Choroid plexus epithelial cell (primary cell): ENCODE measurements at regions not wholly inside any gene's neighbourhood (a gene's known extent, or its start where the extent isn't known, plus 50 kb on each side); places are given as distances from the start of the nearest gene placed in this dataset.

Experiments
- DNase-seq: peaks from one replicate; pipeline ENCODE4 v3.0.0-alpha.2; 2010; ENCODE audit warnings: low read depth
- H3K4me3 ChIP-seq: 2 replicates; pipeline ENCODE4 v1.5.1; 2011; ENCODE audit warnings: low read depth, mild to moderate bottlenecking, control low read depth, low read length, moderate library complexity
- TF ChIP-seq, protein P1 (sequence below): conservative IDR thresholded peaks from 2 replicates; pipeline ENCODE4 v1.5.1; 2011; ENCODE audit warnings: low read depth, mild to moderate bottlenecking, control low read depth, inconsistent platforms, low read length, moderate library complexity

DNA sequence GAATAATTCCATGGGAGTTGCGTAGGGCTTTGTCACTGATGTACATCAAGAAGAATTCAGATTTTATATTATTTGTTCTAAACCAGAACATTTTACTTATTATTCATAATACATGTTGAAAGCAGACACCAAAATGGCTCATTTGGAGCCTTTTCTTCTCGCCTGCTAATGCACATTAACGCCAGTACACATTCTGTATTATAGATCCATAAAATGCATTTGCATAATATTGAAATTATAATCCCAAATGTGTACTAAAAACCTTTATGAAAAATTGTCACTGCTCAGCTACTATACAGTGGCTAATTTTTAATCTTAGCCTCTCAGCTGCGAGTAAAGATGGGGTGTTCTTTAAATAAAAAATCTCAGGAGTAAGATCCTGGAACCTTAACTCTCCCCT is 452.2 kb upstream of the HNRNPA3 start:
- TF ChIP-seq, protein P1, sequence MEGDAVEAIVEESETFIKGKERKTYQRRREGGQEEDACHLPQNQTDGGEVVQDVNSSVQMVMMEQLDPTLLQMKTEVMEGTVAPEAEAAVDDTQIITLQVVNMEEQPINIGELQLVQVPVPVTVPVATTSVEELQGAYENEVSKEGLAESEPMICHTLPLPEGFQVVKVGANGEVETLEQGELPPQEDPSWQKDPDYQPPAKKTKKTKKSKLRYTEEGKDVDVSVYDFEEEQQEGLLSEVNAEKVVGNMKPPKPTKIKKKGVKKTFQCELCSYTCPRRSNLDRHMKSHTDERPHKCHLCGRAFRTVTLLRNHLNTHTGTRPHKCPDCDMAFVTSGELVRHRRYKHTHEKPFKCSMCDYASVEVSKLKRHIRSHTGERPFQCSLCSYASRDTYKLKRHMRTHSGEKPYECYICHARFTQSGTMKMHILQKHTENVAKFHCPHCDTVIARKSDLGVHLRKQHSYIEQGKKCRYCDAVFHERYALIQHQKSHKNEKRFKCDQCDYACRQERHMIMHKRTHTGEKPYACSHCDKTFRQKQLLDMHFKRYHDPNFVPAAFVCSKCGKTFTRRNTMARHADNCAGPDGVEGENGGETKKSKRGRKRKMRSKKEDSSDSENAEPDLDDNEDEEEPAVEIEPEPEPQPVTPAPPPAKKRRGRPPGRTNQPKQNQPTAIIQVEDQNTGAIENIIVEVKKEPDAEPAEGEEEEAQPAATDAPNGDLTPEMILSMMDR = no peak
- no peak overlapping the region for H3K4me3 ChIP-seq
- DNase-seq = no peak

DNA sequence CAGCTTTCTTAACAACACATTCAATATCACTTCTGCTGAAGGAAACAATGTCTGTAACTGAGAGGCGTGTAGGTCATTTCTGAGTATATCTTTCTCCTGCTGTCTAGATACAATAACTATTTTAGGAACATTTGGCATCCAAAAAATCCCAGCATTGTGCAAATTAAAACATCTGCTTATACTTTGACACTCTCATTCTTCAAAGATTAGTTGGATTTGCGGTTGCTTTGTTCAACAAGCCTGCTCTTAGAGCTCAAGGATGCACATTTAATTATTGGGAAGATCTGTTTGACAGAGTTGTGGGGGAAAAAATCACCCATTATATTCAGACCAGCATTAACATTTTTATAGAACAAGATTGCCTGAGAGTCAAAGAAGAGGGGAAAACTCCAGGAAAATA is 449.5 kb upstream of the HNRNPA3 start:
- DNase-seq = no peak
- TF ChIP-seq, protein P1 = no peak
- no peak overlapping the region for H3K4me3 ChIP-seq

DNA sequence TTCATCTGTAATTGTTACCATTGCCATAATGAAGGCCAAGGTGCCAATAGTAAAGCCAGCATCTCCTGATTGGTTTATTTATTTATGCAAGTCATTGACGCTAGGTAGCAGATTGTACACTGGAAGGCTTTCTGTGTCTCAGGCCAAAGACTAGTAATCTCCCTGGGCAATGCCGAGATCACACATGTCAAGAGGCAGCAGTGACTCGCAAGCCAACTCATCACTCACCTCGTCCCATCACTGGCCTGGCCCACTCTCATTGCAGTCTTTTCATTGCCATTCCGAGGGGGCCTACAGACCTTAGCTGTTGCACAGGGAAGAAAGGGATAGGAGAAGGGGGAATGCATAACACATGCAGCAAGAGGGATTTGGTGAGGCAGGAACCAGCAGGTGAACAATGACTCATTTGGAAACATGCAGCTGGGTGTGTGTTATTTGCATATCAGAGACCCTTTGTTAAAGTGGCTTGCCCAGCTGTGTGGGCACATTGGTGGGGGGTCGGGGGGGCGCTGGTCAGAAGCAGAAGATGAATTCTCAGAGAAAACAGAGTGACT is 448.7 kb upstream of the HNRNPA3 start:
- no peak for DNase-seq
- TF ChIP-seq, protein P1 = no peak
- no peak overlapping the region for H3K4me3 ChIP-seq

DNA sequence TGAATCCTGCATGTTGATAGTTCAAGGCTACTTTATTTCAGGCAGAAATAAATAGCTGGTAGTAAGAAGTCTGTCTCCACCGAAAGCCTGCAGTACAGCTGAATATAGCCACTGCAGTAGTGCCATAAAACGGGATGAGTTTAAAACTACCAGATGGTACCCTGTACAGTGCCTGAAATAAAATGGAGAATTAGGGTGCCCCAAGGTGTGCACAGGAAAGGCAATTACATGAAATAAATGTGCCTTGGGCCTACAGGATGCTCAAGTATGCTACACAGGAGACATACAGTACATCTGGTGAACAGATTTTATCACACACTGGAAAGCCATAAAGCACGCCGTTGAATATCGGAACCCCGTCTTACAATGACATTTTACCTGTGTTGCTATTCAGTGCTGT is 447.7 kb upstream of the HNRNPA3 start:
- DNase-seq = no peak

DNA sequence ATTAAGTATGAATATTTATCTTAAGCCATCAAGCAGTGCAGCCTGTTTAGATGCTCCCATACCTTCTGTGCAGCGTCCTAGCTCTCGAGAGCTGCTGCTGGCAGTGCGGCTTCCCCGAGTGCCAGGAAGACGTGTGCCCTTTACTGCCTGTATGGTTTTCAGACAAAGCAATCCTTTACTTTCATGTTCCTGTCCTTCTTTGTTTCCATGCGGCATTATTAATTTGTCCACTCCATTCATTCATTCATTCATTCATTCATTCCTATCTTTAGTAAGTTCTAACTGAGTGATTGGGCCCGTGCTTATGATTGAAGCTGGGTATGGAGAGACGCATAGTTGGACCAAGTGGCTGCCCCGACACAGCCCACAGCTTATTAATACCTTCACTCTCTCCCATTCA is 446.6 kb upstream of the HNRNPA3 start:
- DNase-seq = no peak
- H3K4me3 ChIP-seq = no peak overlapping the region
- TF ChIP-seq, protein P1 = no peak

More for the DNA sequence above, 447.7 kb upstream of the HNRNPA3 start:
- TF ChIP-seq, protein P1 = no peak
- no peak overlapping the region for H3K4me3 ChIP-seq

DNA sequence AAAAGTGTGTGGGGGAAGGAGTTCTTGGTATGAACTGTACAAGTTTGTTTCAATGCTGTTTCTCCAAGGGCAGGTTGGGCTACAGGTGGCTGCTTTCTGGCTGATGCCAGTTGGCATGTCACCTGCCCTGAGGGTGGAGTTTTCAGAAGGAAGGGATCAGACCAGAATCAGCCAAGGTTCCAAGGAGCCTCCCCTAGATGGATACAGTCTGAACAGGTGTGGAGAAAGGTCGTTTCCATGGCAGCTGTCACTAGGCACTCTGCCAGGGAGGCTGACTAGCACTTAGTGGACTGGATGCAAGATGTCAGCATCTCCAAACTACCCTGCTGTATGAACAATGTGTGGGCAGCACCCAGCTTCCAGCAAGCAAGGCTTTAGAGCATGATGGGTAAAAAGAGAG is 444.4 kb upstream of the HNRNPA3 start:
- no peak overlapping the region for H3K4me3 ChIP-seq
- DNase-seq = no peak
- TF ChIP-seq, protein P1 = no peak

DNA sequence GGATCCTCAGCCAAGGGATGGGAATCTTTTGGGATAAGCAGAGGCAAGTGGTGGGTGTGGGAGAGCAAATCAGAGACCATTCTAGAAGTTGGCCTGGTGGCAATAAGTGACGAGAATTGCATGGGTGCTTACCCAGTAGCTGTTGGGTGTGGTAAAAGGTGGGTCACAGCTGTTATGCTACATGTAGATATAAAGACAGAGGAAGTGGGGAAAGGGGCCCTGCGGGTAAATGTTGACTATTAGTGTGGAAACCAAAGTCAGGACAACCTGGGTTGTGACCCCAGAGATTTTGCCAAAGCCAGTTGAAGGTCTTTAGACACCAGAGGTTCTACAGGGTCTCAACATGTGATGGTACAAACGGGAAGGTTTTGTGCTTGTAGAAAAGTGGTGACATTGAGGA is 443.6 kb upstream of the HNRNPA3 start:
- no peak overlapping the region for H3K4me3 ChIP-seq
- TF ChIP-seq, protein P1 = no peak
- DNase-seq = no peak
